ENCODE measurements at regions not wholly inside any gene's neighbourhood (a gene's known extent, or its start where the extent isn't known, plus 50 kb on each side); places are given as distances from the start of the nearest gene placed in this dataset.

GRCh38 chr13:90427322-90428272, 919.9 kb upstream of the MIR17HG start:
- TF ChIP-seq CTCF (IDR thresholded peaks at IDR 0.05; ENCODE audit: low read depth, low read length) (no peak), EZH2phosphoT487 (IDR thresholded peaks at IDR 0.05; ENCODE audit: low read depth) (no peak)

All from OCI-LY3 (cell line).